Fibroblast of the aortic adventitia (primary cell): ENCODE measurements at regions not wholly inside any gene's neighbourhood (a gene's known extent, or its start where the extent isn't known, plus 50 kb on each side); places are given as distances from the start of the nearest gene placed in this dataset.

Source experiments
- DNase-seq: peaks from one replicate; pipeline ENCODE4 v3.0.0-alpha.2; 2010; ENCODE audit warnings: low read depth
- H3K4me3 ChIP-seq: 2 replicates; pipeline ENCODE4 v1.5.1; 2011; ENCODE audit warnings: low read depth, mild to moderate bottlenecking, control low read depth, low read length, moderate library complexity
- CTCF ChIP-seq: IDR thresholded peaks from 2 replicates; pipeline ENCODE4 v1.5.1; 2011; ENCODE audit warnings: mild to moderate bottlenecking, low read length, control low read depth, inconsistent platforms; ENCODE audit not compliant: insufficient read depth

DNA sequence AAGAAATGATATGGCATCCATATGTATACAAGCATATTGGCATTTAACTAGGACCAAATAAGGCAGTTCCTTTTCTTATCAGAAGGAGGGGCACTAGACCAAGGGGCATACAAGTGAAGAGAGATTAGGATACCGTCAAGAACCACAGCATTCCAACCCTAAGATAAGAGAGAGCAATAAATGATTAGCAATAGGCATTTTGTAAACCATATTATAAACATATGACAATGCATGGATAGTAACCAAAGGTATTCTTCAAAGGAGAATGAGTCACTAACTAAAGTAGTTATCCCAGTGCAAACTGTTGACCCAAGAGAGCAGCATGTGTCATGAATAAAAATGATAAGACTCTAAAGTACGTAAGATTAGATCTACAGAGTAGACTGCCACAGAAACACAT is 500.9 kb upstream of the HTR2A start:
- no peak for TF ChIP-seq CTCF
- H3K4me3 ChIP-seq: no peak overlapping the region
- peak; percentile 80 for DNase-seq

- TF ChIP-seq CTCF: no peak
- no peak for DNase-seq
- H3K4me3 ChIP-seq: no peak overlapping the region
Measured at GRCh38 chr13:47396915-47397314, 500.1 kb upstream of the HTR2A start.

- no peak overlapping the region for H3K4me3 ChIP-seq
- TF ChIP-seq CTCF: no peak
- no peak for DNase-seq
Measured at GRCh38 chr13:47374741-47375140, 477.9 kb upstream of the HTR2A start.

- TF ChIP-seq CTCF: no peak
- no peak overlapping the region for H3K4me3 ChIP-seq
- peak; percentile 5 for DNase-seq
Measured at GRCh38 chr13:47372751-47373150, 475.9 kb upstream of the HTR2A start.

GRCh38 chr13:47351798-47352197 is 454.9 kb upstream of the HTR2A start:
- H3K4me3 ChIP-seq: no peak overlapping the region
- no peak for DNase-seq
- TF ChIP-seq CTCF: no peak

- no peak overlapping the region for H3K4me3 ChIP-seq
- DNase-seq: no peak
- TF ChIP-seq CTCF: no peak
Measured at GRCh38 chr13:47350334-47351124, 453.7 kb upstream of the HTR2A start.

GRCh38 chr13:47349211-47349610 is 452.4 kb upstream of the HTR2A start:
- DNase-seq: no peak
- H3K4me3 ChIP-seq: no peak overlapping the region
- no peak for TF ChIP-seq CTCF
